ENCODE measurements at regions not wholly inside any gene's neighbourhood (a gene's known extent, or its start where the extent isn't known, plus 50 kb on each side); places are given as distances from the start of the nearest gene placed in this dataset.

DNA sequence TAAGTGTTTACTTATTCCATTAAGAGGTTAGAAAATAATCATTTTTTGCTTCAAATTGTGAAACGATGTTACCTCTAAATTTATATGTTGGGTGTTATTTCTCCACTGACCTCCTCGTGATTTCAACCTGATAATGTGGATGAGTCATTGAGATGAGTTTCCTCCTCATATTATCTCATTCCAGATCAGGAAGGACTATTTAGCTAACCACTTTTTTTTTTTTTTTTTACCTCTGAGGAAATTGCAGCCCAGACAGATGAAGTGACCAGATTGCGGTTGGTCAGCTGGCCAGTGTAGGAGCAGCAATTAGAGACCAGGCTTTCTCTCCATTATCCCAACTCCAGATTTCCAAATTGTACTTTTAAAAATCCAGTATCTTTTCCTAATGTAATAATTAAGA is 248.7 kb downstream of the FZD1 start:
- Histone ChIP-seq H3K4me1 (ENCODE audit: insufficient read depth, low read length, poor library complexity, severe bottlenecking) (no peaks in the 10 kb centered on the region), H3K9me3 (ENCODE audit: insufficient read depth, low read depth, low read length) (no peaks in the 10 kb centered on the region; the same call in 1 of the 2 replicates), H3K9ac (ENCODE audit: low read depth, low read length, poor library complexity, severe bottlenecking) (no peak overlapping the region), H3K4me2 (ENCODE audit: low read depth, low read length, poor library complexity, severe bottlenecking) (no peak overlapping the region), H3K27me3 (ENCODE audit: insufficient read depth, low read length, poor library complexity, severe bottlenecking) (no peaks in the 10 kb centered on the region), H4K20me1 (ENCODE audit: insufficient read depth, low read length, poor library complexity, severe bottlenecking) (no peaks in the 10 kb centered on the region), H3F3A (ENCODE audit: low read depth) (no peaks in the 10 kb centered on the region), H2AFZ (ENCODE audit: low read length) (no peak overlapping the region), H3K4me3 (ENCODE audit: low read length, poor library complexity, severe bottlenecking) (no peak overlapping the region), H3K79me2 (ENCODE audit: insufficient read depth, low read length) (no peaks in the 10 kb centered on the region), H3K9me2 (replicated peaks; ENCODE audit: low read depth, low read length) (no peaks in the 10 kb centered on the region), H3K36me3 (ENCODE audit: insufficient read depth, low read length) (no peaks in the 10 kb centered on the region)
- TF ChIP-seq, protein P1, sequence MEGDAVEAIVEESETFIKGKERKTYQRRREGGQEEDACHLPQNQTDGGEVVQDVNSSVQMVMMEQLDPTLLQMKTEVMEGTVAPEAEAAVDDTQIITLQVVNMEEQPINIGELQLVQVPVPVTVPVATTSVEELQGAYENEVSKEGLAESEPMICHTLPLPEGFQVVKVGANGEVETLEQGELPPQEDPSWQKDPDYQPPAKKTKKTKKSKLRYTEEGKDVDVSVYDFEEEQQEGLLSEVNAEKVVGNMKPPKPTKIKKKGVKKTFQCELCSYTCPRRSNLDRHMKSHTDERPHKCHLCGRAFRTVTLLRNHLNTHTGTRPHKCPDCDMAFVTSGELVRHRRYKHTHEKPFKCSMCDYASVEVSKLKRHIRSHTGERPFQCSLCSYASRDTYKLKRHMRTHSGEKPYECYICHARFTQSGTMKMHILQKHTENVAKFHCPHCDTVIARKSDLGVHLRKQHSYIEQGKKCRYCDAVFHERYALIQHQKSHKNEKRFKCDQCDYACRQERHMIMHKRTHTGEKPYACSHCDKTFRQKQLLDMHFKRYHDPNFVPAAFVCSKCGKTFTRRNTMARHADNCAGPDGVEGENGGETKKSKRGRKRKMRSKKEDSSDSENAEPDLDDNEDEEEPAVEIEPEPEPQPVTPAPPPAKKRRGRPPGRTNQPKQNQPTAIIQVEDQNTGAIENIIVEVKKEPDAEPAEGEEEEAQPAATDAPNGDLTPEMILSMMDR (conservative IDR thresholded peaks at IDR 0.05; ENCODE audit: low read length): no peak
- TF ChIP-seq EZH2phosphoT487 (IDR thresholded peaks at IDR 0.05; ENCODE audit: borderline replicate concordance): no peak

- Histone ChIP-seq H3K36me3 (ENCODE audit: insufficient read depth, low read length) (no peaks in the 10 kb centered on the region), H4K20me1 (ENCODE audit: insufficient read depth, low read length, poor library complexity, severe bottlenecking) (no peaks in the 10 kb centered on the region), H3K79me2 (ENCODE audit: insufficient read depth, low read length) (no peaks in the 10 kb centered on the region), H3K4me3 (ENCODE audit: low read length, poor library complexity, severe bottlenecking) (no peak overlapping the region), H3F3A (ENCODE audit: low read depth) (no peaks in the 10 kb centered on the region), H3K9me2 (replicated peaks; ENCODE audit: low read depth, low read length) (no peaks in the 10 kb centered on the region), H3K9me3 (ENCODE audit: insufficient read depth, low read depth, low read length) (no peaks in the 10 kb centered on the region; the same call in 1 of the 2 replicates), H3K4me2 (ENCODE audit: low read depth, low read length, poor library complexity, severe bottlenecking) (no peak overlapping the region), H3K9ac (ENCODE audit: low read depth, low read length, poor library complexity, severe bottlenecking) (no peak overlapping the region), H3K27me3 (ENCODE audit: insufficient read depth, low read length, poor library complexity, severe bottlenecking) (no peaks in the 10 kb centered on the region), H2AFZ (ENCODE audit: low read length) (no peak overlapping the region), H3K4me1 (ENCODE audit: insufficient read depth, low read length, poor library complexity, severe bottlenecking) (no peaks in the 10 kb centered on the region)
- TF ChIP-seq, protein P1 (conservative IDR thresholded peaks at IDR 0.05; ENCODE audit: low read length): no peak
- no peak for TF ChIP-seq EZH2phosphoT487 (IDR thresholded peaks at IDR 0.05; ENCODE audit: borderline replicate concordance)
Measured at GRCh38 chr7:91514591-91514990, 250.4 kb downstream of the FZD1 start.

DNA sequence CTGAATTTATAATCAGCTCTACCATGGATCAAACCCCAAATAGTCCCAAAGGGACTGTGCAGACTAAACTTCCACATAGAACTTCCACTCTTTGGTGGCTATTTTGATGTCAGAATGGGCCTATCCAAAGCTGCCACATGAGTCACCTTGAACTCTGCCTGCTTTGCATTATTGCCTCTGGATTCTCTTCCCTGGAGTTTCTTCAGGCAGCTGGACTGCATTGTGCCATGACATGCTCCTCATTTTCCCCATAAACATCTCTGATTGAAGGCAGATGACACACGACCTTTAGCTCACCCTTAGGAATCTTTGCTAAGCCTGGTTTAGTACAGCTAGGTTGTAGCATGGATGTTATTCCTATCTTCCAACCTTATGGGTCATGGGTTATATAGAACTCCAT is 251.7 kb downstream of the FZD1 start:
- Histone ChIP-seq H3K9me3 (ENCODE audit: insufficient read depth, low read depth, low read length) (no peaks in the 10 kb centered on the region; the same call in 1 of the 2 replicates), H3K36me3 (ENCODE audit: insufficient read depth, low read length) (no peaks in the 10 kb centered on the region), H3K4me1 (ENCODE audit: insufficient read depth, low read length, poor library complexity, severe bottlenecking) (no peaks in the 10 kb centered on the region), H3K9ac (ENCODE audit: low read depth, low read length, poor library complexity, severe bottlenecking) (no peak overlapping the region), H3F3A (ENCODE audit: low read depth) (no peaks in the 10 kb centered on the region), H4K20me1 (ENCODE audit: insufficient read depth, low read length, poor library complexity, severe bottlenecking) (no peaks in the 10 kb centered on the region), H3K4me2 (ENCODE audit: low read depth, low read length, poor library complexity, severe bottlenecking) (no peak overlapping the region), H3K79me2 (ENCODE audit: insufficient read depth, low read length) (no peaks in the 10 kb centered on the region), H3K9me2 (replicated peaks; ENCODE audit: low read depth, low read length) (no peaks in the 10 kb centered on the region), H3K4me3 (ENCODE audit: low read length, poor library complexity, severe bottlenecking) (no peak overlapping the region), H3K27me3 (ENCODE audit: insufficient read depth, low read length, poor library complexity, severe bottlenecking) (no peaks in the 10 kb centered on the region), H2AFZ (ENCODE audit: low read length) (no peak overlapping the region)
- TF ChIP-seq EZH2phosphoT487 (IDR thresholded peaks at IDR 0.05; ENCODE audit: borderline replicate concordance): no peak
- TF ChIP-seq, protein P1 (conservative IDR thresholded peaks at IDR 0.05; ENCODE audit: low read length): no peak
